ENCODE measurements at regions not wholly inside any gene's neighbourhood (a gene's known extent, or its start where the extent isn't known, plus 50 kb on each side); places are given as distances from the start of the nearest gene placed in this dataset.

GRCh38 chr11:87942786-87943185 lies 232.5 kb downstream of the RAB38 start:
- Histone ChIP-seq H3K36me3 (ENCODE audit: insufficient read depth) (no peaks in the 10 kb centered on the region), H3K79me2 (replicated peaks; ENCODE audit: insufficient read depth) (no peaks in the 10 kb centered on the region), H3F3A (replicated peaks; ENCODE audit: low read depth) (no peaks in the 10 kb centered on the region), H4K20me1 (replicated peaks; ENCODE audit: insufficient read depth) (no peaks in the 10 kb centered on the region), H3K27me3 (ENCODE audit: insufficient read depth) (no peaks in the 10 kb centered on the region), H2AFZ (no peak overlapping the region), H3K4me1 (ENCODE audit: insufficient read depth) (no peaks in the 10 kb centered on the region), H3K4me3 (no peak overlapping the region), H3K9me2 (ENCODE audit: insufficient read depth) (no peaks in the 10 kb centered on the region), H3K4me2 (no peak overlapping the region), H3K27ac (ENCODE audit: low read depth) (no peak overlapping the region)
- Mint-ChIP-seq H3K9me3 (peaks cover 2% of the 10 kb centered on the region; the same call in 1 of the 3 replicates), H3K36me3 (ENCODE audit: low read depth) (no peaks in the 10 kb centered on the region), H3K27ac (no peak overlapping the region), H3K27me3 (ENCODE audit: insufficient read depth, low read depth, poor library complexity) (no peaks in the 10 kb centered on the region), H3K4me1 (no peaks in the 10 kb centered on the region), H3K4me3 (no peak overlapping the region)
- no peak for ATAC-seq
- TF ChIP-seq EZH2phosphoT487 (IDR thresholded peaks at IDR 0.05; ENCODE audit: unreplicated experiment) (no peak), ZNF331 (CRISPR knock-in tag; IDR thresholded peaks at IDR 0.05; ENCODE audit: low read depth) (no peak), EZH2 (IDR thresholded peaks at IDR 0.05; ENCODE audit: low read depth, unreplicated experiment) (no peak), JUNB (IDR thresholded peaks at IDR 0.05; ENCODE audit: unreplicated experiment) (no peak), CTCF (conservative IDR thresholded peaks at IDR 0.05; ENCODE audit: low read depth in 2 of 2) (no peak), NANOG (IDR thresholded peaks at IDR 0.05; ENCODE audit: borderline replicate concordance) (no peak)
- no peak for DNase-seq (ENCODE audit: low spot score)

GRCh38 chr11:87934182-87934581 lies 241.1 kb downstream of the RAB38 start:
- Histone ChIP-seq H3K36me3 (ENCODE audit: insufficient read depth) (no peaks in the 10 kb centered on the region), H3K4me1 (ENCODE audit: insufficient read depth) (no peaks in the 10 kb centered on the region), H3F3A (replicated peaks; ENCODE audit: low read depth) (no peaks in the 10 kb centered on the region), H2AFZ (no peak overlapping the region), H3K27me3 (ENCODE audit: insufficient read depth) (no peaks in the 10 kb centered on the region), H3K79me2 (replicated peaks; ENCODE audit: insufficient read depth) (no peaks in the 10 kb centered on the region), H4K20me1 (replicated peaks; ENCODE audit: insufficient read depth) (no peaks in the 10 kb centered on the region), H3K4me2 (no peak overlapping the region), H3K9me2 (ENCODE audit: insufficient read depth) (0 out of 2 replicates have a peak, but pooled peaks cover 6% of the 10 kb centered on the region), H3K27ac (ENCODE audit: low read depth) (no peak overlapping the region), H3K4me3 (no peak overlapping the region)
- no peak for ATAC-seq
- Mint-ChIP-seq H3K36me3 (ENCODE audit: low read depth) (no peaks in the 10 kb centered on the region), H3K4me1 (no peaks in the 10 kb centered on the region), H3K4me3 (no peak overlapping the region), H3K27ac (no peak overlapping the region), H3K27me3 (ENCODE audit: insufficient read depth, low read depth, poor library complexity) (no peaks in the 10 kb centered on the region), H3K9me3 (no peaks in the 10 kb centered on the region; the same call in 2 of the 3 replicates)
- no peak for DNase-seq (ENCODE audit: low spot score)
- no peak for TF ChIP-seq ZNF331 (CRISPR knock-in tag; IDR thresholded peaks at IDR 0.05; ENCODE audit: low read depth)
- no peak for TF ChIP-seq EZH2phosphoT487 (IDR thresholded peaks at IDR 0.05; ENCODE audit: unreplicated experiment)
- no peak for TF ChIP-seq JUNB (IDR thresholded peaks at IDR 0.05; ENCODE audit: unreplicated experiment)
- TF ChIP-seq STAT1 (IDR thresholded peaks at IDR 0.05; ENCODE audit: unreplicated experiment), result no peak
- TF ChIP-seq CTCF (conservative IDR thresholded peaks at IDR 0.05; ENCODE audit: low read depth in 2 of 2), result no peak
- no peak for TF ChIP-seq POLR2AphosphoS5 (IDR thresholded peaks at IDR 0.05; ENCODE audit: low read depth)
- TF ChIP-seq CREB1 (CRISPR knock-in tag; IDR thresholded peaks at IDR 0.05; ENCODE audit: low read depth), result no peak
- TF ChIP-seq ETS1 (IDR thresholded peaks at IDR 0.05), result no peak
- no peak for TF ChIP-seq ZNF462 (CRISPR knock-in tag; IDR thresholded peaks at IDR 0.05)

Data from GM23338 (cell line).